IPS DF 6.9 (cell line): ENCODE measurements at regions not wholly inside any gene's neighbourhood (a gene's known extent, or its start where the extent isn't known, plus 50 kb on each side); places are given as distances from the start of the nearest gene placed in this dataset.
"Not testable (repeated sequence)": the region's sequence is repeated elsewhere in the genome, so short reads cannot be mapped to it uniquely, and the experiment has no call there.

Experiments used
- DNase-seq: peaks from one replicate; pipeline ENCODE4 v3.0.0-alpha.2; 2013; ENCODE audit warnings: low read depth, low spot score
- H3K27ac ChIP-seq: one replicate; pipeline ENCODE4 v1.5.1; 2013; ENCODE audit warnings: low read length, control low read depth
- H3K27me3 ChIP-seq: 2 replicates; pipeline ENCODE4 v1.6.1; 2013; ENCODE audit warnings: mild to moderate bottlenecking, low read length; ENCODE audit not compliant: control insufficient read depth, insufficient read depth
- H3K36me3 ChIP-seq: 2 replicates; pipeline ENCODE4 v1.6.1; 2013; ENCODE audit warnings: low read length; ENCODE audit not compliant: control insufficient read depth, insufficient read depth
- H3K4me1 ChIP-seq: 2 replicates; pipeline ENCODE4 v1.6.1; 2013; ENCODE audit warnings: low read length; ENCODE audit not compliant: control insufficient read depth, insufficient read depth
- H3K4me3 ChIP-seq: 2 replicates; pipeline ENCODE4 v1.5.1; 2013; ENCODE audit warnings: mild to moderate bottlenecking, low read length
- H3K9me3 ChIP-seq: 2 replicates; pipeline ENCODE4 v1.6.1; 2013; ENCODE audit warnings: low read length, inconsistent platforms; ENCODE audit not compliant: control insufficient read depth, insufficient read depth
- WGBS: extraction: QIAGEN DNeasy Blood & Tissue Kit; methylation state at CpG from one replicate; pipeline ENCODE4 v1.1.7; 2013; ENCODE audit warnings: mixed read lengths, missing lambda C conversion rate; ENCODE audit not compliant: insufficient read length, insufficient coverage; 5-methylcytosine and 5-hydroxymethylcytosine counted together

DNA sequence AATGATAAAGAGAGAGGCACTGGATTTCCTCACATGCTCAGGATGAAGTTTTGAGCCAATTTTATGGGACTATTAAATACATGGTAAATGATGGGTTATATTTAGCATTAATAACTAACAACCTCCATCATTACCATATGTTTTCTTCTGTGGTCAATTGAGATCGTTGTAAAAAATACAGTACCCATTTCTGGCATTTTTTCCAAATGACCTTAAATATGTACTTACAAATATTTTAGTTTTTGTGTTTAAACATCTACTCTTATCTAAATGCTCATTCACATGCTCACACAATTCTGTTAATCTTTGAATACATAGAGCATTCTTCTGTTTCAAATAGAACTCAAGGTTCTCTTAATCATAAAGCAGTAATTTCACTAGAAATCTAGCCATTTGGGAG is 330.0 kb upstream of the BRINP3 start:
- Histone ChIP-seq H3K36me3 (no peaks in the 10 kb centered on the region), H3K4me1 (no peaks in the 10 kb centered on the region), H3K27ac (no peak overlapping the region), H3K27me3 (no peaks in the 10 kb centered on the region), H3K9me3 (no peaks in the 10 kb centered on the region), H3K4me3 (no peak overlapping the region)
- no peak for DNase-seq
- WGBS = no CpG with 5 or more reads among the region's 1 CpG

- no peak for DNase-seq
- Histone ChIP-seq H3K36me3 (no peaks in the 10 kb centered on the region), H3K9me3 (no peaks in the 10 kb centered on the region), H3K4me1 (no peaks in the 10 kb centered on the region), H3K4me3 (no peak overlapping the region), H3K27ac (no peak overlapping the region), H3K27me3 (no peaks in the 10 kb centered on the region)
- WGBS = 91% methylated on average over 3 of the region's 3 CpGs
Observed at GRCh38 chr1:190808035-190808434, 330.4 kb upstream of the BRINP3 start.

DNA sequence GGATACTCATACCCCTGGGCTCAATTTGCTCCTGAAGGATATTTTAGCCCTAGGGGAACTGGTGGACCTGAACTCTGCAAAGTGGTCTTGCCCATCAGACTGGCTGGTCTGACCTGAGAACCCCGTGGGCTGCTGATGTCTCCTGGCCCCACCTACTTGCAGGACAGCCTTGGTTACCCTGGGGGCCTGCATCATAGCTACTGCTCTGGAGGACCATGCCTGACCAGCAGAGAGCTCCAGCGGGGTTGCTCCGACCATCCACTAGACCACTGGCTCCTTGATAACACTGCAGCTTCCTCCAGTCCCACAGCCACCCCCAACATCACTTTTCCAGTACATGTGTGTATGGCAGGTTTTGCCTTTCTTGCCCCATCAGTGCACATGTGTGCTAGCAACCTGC is 331.6 kb upstream of the BRINP3 start:
- no peak overlapping the region for H3K27ac ChIP-seq
- no peaks in the 10 kb centered on the region for H3K36me3 ChIP-seq
- no CpG with 5 or more reads among the region's 3 CpGs for WGBS
- no peaks in the 10 kb centered on the region for H3K9me3 ChIP-seq
- no peak overlapping the region for H3K4me3 ChIP-seq
- H3K27me3 ChIP-seq = no peaks in the 10 kb centered on the region
- DNase-seq = no peak
- H3K4me1 ChIP-seq = no peaks in the 10 kb centered on the region

- no CpG with 5 or more reads among the region's 2 CpGs for WGBS
- no peak overlapping the region for H3K4me3 ChIP-seq
- no peaks in the 10 kb centered on the region for H3K9me3 ChIP-seq
- H3K4me1 ChIP-seq = no peaks in the 10 kb centered on the region
- H3K27ac ChIP-seq = no peak overlapping the region
- no peak for DNase-seq
- H3K36me3 ChIP-seq = no peaks in the 10 kb centered on the region
- H3K27me3 ChIP-seq = no peaks in the 10 kb centered on the region
Observed at GRCh38 chr1:190812996-190813395, 335.3 kb upstream of the BRINP3 start.

GRCh38 chr1:190832511-190832910 is 354.8 kb upstream of the BRINP3 start:
- no peak for DNase-seq
- no peaks in the 10 kb centered on the region for H3K27me3 ChIP-seq
- H3K9me3 ChIP-seq = no peaks in the 10 kb centered on the region
- no peak overlapping the region for H3K27ac ChIP-seq
- H3K4me3 ChIP-seq = no peak overlapping the region
- H3K36me3 ChIP-seq = no peaks in the 10 kb centered on the region
- H3K4me1 ChIP-seq = no peaks in the 10 kb centered on the region

DNA sequence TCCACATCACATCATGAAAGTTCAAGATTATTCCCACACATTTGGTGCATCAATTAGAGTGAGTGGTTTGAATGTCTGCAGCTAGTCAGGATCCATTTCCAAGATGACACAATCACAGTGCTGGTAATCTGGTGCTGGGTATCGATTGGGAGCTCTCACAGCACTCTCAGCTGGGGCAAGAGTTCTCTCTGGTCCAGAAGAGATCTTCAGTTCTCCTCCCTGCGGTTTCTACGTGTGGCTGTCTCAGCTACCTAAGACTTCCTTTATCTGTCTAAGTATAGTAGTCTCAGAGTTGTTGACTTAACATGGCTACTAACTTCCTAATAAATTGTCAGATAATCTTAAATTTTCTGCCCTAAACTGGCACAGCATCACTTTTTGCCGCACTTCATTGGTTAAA is 358.0 kb upstream of the BRINP3 start:
- Histone ChIP-seq H3K36me3 (no peaks in the 10 kb centered on the region), H3K9me3 (no peaks in the 10 kb centered on the region), H3K27ac (no peak overlapping the region), H3K4me1 (no peaks in the 10 kb centered on the region), H3K4me3 (no peak overlapping the region), H3K27me3 (no peaks in the 10 kb centered on the region)
- DNase-seq = no peak
- no CpG with 5 or more reads among the region's 4 CpGs for WGBS

- not testable (repeated sequence) for DNase-seq, H3K9me3 ChIP-seq, H3K36me3 ChIP-seq, H3K4me1 ChIP-seq, H3K27ac ChIP-seq, H3K4me3 ChIP-seq, H3K27me3 ChIP-seq
- WGBS = 100% methylated on average over 1 of the region's 21 CpGs
Observed at GRCh38 chr1:190837200-190837599, 359.5 kb upstream of the BRINP3 start.

- H3K4me3 ChIP-seq = no peak overlapping the region
- no peak for DNase-seq
- no peak overlapping the region for H3K27ac ChIP-seq
- H3K27me3 ChIP-seq = no peaks in the 10 kb centered on the region
- no peaks in the 10 kb centered on the region for H3K36me3 ChIP-seq
- no peaks in the 10 kb centered on the region for H3K9me3 ChIP-seq
- WGBS = 100% methylated on average over 1 of the region's 3 CpGs
- no peaks in the 10 kb centered on the region for H3K4me1 ChIP-seq
Observed at GRCh38 chr1:190837888-190838287, 360.2 kb upstream of the BRINP3 start.

DNA sequence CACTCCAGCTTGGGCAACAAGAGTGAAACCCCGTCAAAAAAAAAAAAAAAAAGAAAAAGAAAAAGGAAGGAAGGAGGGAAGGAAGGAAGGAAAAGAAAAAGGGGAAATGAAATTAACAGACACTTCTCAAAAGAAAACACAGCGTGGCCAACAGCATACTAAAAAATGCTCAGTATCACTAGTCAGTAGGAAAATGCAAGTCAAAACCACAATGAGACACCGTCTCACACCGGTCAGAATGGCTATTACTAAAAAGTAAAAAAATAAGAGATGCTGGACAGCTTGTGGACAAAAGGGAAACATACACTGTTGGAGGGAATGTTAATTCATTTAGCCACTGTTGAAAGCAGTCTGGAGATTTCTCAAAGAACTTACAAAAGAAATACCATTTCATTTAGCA is 369.5 kb upstream of the BRINP3 start:
- Histone ChIP-seq H3K4me3 (no peak overlapping the region), H3K4me1 (no peaks in the 10 kb centered on the region), H3K36me3 (no peaks in the 10 kb centered on the region), H3K27me3 (no peaks in the 10 kb centered on the region), H3K9me3 (no peaks in the 10 kb centered on the region), H3K27ac (no peak overlapping the region)
- no CpG with 5 or more reads among the region's 4 CpGs for WGBS
- no peak for DNase-seq

- H3K4me1 ChIP-seq = no peaks in the 10 kb centered on the region
- H3K9me3 ChIP-seq = no peaks in the 10 kb centered on the region
- DNase-seq = no peak
- H3K36me3 ChIP-seq = no peaks in the 10 kb centered on the region
- no peak overlapping the region for H3K4me3 ChIP-seq
- WGBS = no CpG with 5 or more reads among the region's 4 CpGs
- H3K27ac ChIP-seq = no peak overlapping the region
- no peaks in the 10 kb centered on the region for H3K27me3 ChIP-seq
Observed at GRCh38 chr1:190849346-190849745, 371.7 kb upstream of the BRINP3 start.

DNA sequence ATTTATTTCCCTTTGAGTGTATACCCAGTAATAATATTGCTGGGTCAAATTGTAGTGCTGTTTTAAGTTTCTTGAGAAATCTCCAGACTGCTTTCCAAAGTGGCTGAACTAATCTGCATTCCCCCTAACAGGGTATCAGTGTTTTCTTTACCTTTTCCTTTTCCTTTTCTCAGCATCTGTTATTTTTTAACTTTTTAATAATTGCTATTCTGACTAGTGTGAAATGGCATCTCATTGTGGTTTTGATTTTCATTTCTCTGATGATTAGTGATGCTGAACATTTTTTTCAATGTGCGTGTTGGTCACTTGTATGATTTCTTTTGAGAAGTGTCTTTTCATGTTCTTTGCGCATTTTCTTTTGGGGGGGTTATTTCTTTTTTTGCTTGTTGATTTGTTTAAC is 374.9 kb upstream of the BRINP3 start:
- Histone ChIP-seq H3K9me3 (no peaks in the 10 kb centered on the region), H3K27ac (no peak overlapping the region), H3K4me1 (no peaks in the 10 kb centered on the region), H3K27me3 (no peaks in the 10 kb centered on the region), H3K4me3 (no peak overlapping the region), H3K36me3 (no peaks in the 10 kb centered on the region)
- WGBS = no CpG with 5 or more reads among the region's 2 CpGs
- no peak for DNase-seq
